GM23338 (cell line): ENCODE measurements at regions not wholly inside any gene's neighbourhood (a gene's known extent, or its start where the extent isn't known, plus 50 kb on each side); places are given as distances from the start of the nearest gene placed in this dataset.

Experiments
- CREB1 ChIP-seq: fragments of 250-450 bp; sonication (Bioruptor Pico); IDR thresholded peaks from 2 replicates; pipeline ENCODE4 v1.5.0; 2020; ENCODE audit warnings: low read depth, mild to moderate bottlenecking, moderate library complexity
- CTCF ChIP-seq, 2 experiments: fragments of 200-600 bp in 1 of 2; sonication (generic) in 1 of 2; conservative IDR thresholded peaks; 2 replicates each; pipeline versions ENCODE4 v1.5.1 to v1.6.1; 2016 to 2017; ENCODE audit warnings: antibody characterized with exemption in 2 of 2, low read depth in 2 of 2, mild to moderate bottlenecking in 2 of 2, moderate library complexity in 1 of 2
- ETS1 ChIP-seq: IDR thresholded peaks from 2 replicates; pipeline ENCODE4 v1.6.1; 2016; ENCODE audit warnings: antibody characterized with exemption
- EZH2 ChIP-seq: fragments of 200-600 bp; sonication (generic); IDR thresholded peaks from one replicate; pipeline ENCODE4 v1.8.0; 2017; ENCODE audit warnings: antibody characterized with exemption, mild to moderate bottlenecking, low read depth; ENCODE audit not compliant: unreplicated experiment
- EZH2phosphoT487 ChIP-seq: fragments of 200-600 bp; sonication (generic); IDR thresholded peaks from one replicate; pipeline ENCODE4 v1.8.1; 2018; ENCODE audit warnings: antibody characterized with exemption; ENCODE audit not compliant: unreplicated experiment
- POLR2AphosphoS5 ChIP-seq: IDR thresholded peaks from 2 replicates; pipeline ENCODE4 v1.6.1; 2016; ENCODE audit warnings: antibody characterized with exemption, low read depth
- REST ChIP-seq: IDR thresholded peaks from one replicate; pipeline ENCODE4 v1.6.1; 2018; ENCODE audit warnings: antibody characterized with exemption; ENCODE audit not compliant: unreplicated experiment
- ZNF114 ChIP-seq: fragments of 250-450 bp; sonication (Bioruptor Pico); IDR thresholded peaks from 2 replicates; pipeline ENCODE4 v1.5.0; 2020; ENCODE audit warnings: mild to moderate bottlenecking, moderate library complexity

- TF ChIP-seq CTCF (conservative IDR thresholded peaks at IDR 0.05; ENCODE audit: low read depth in 2 of 2) (no peak), ZNF114 (no peak), EZH2 (no peak), ETS1 (no peak), REST (no peak), EZH2phosphoT487 (no peak), POLR2AphosphoS5 (no peak), CREB1 (CRISPR knock-in tag) (no peak)
Observed at GRCh38 chr1:106680216-106680615, 376.3 kb upstream of the PRMT6 start.
